Smooth muscle cell (in vitro differentiated cells): ENCODE measurements at regions not wholly inside any gene's neighbourhood (a gene's known extent, or its start where the extent isn't known, plus 50 kb on each side); places are given as distances from the start of the nearest gene placed in this dataset.
A peak's percentile ranks its signal among the peaks of the same experiment; 100 is the strongest.

Experiments used
- DNase-seq: peaks from one replicate; lab custom pipeline; 2025; ENCODE audit not compliant: unreplicated experiment; lab: John Stamatoyannopoulos, UW
- H2AFZ ChIP-seq: fragments of 200-600 bp; sonication (generic); 2 replicates; pipeline ENCODE4 v1.6.0; 2016; ENCODE audit warnings: antibody characterized with exemption, low read depth, mild to moderate bottlenecking
- H3F3A ChIP-seq: fragments of 200-600 bp; sonication (generic); 2 replicates; pipeline ENCODE4 v1.6.0; 2017; ENCODE audit warnings: antibody characterized with exemption, low read depth
- H3K27ac ChIP-seq: fragments of 200-600 bp; sonication (generic); 2 replicates; pipeline ENCODE4 v1.5.1; 2016; ENCODE audit warnings: low read depth, mild to moderate bottlenecking
- H3K27me3 ChIP-seq: fragments of 200-600 bp; sonication (generic); 2 replicates; pipeline ENCODE4 v1.6.1; 2016; ENCODE audit warnings: low read depth, mild to moderate bottlenecking
- H3K36me3 ChIP-seq: fragments of 200-600 bp; sonication (generic); 2 replicates; pipeline ENCODE4 v1.5.1; 2016; ENCODE audit warnings: low read depth
- H3K4me1 ChIP-seq: fragments of 200-600 bp; sonication (generic); 2 replicates; pipeline ENCODE4 v1.5.1; 2016; ENCODE audit warnings: low read depth
- H3K4me2 ChIP-seq: fragments of 200-600 bp; sonication (generic); 2 replicates; pipeline ENCODE4 v1.6.0; 2016; ENCODE audit warnings: mild to moderate bottlenecking
- H3K4me3 ChIP-seq: fragments of 200-600 bp; sonication (generic); 2 replicates; pipeline ENCODE4 v1.5.1; 2016; ENCODE audit warnings: mild to moderate bottlenecking
- H3K79me2 ChIP-seq: fragments of 200-600 bp; sonication (generic); 2 replicates; pipeline ENCODE4 v1.6.0; 2016; ENCODE audit warnings: low read depth, mild to moderate bottlenecking
- H3K9ac ChIP-seq: fragments of 200-600 bp; sonication (generic); 2 replicates; pipeline ENCODE4 v1.6.0; 2016; ENCODE audit warnings: low read depth
- H3K9me3 ChIP-seq: fragments of 200-600 bp; sonication (generic); replicated peaks from 2 replicates; pipeline ENCODE4 v1.5.1; 2016; ENCODE audit warnings: low read depth
- H4K20me1 ChIP-seq: fragments of 200-600 bp; sonication (generic); 2 replicates; pipeline ENCODE4 v1.6.0; 2016; ENCODE audit warnings: low read depth
- CTCF ChIP-seq: fragments of 200-600 bp; sonication (generic); IDR thresholded peaks from 2 replicates; pipeline ENCODE4 v1.5.1; 2017; ENCODE audit warnings: borderline replicate concordance, mild to moderate bottlenecking, antibody characterized with exemption; ENCODE audit not compliant: insufficient read depth, poor library complexity, severe bottlenecking
- WGBS: methylation state at CpG from one replicate; pipeline ENCODE4 v1.1.7; 2016; ENCODE audit warnings: low lambda C conversion rate; 5-methylcytosine and 5-hydroxymethylcytosine counted together

- no peaks in the 10 kb centered on the region for H3K4me1 ChIP-seq
- H3K4me2 ChIP-seq, result no peak overlapping the region
- no peak overlapping the region for H3K4me3 ChIP-seq
- 93% methylated on average over 8 of the region's 8 CpGs for WGBS
- no peaks in the 10 kb centered on the region for H4K20me1 ChIP-seq
- no peak for DNase-seq
- no peak for TF ChIP-seq CTCF
- no peaks in the 10 kb centered on the region for H3K36me3 ChIP-seq
- H3K79me2 ChIP-seq, result no peaks in the 10 kb centered on the region
- H3K27ac ChIP-seq, result no peak overlapping the region
- no peaks in the 10 kb centered on the region for H3F3A ChIP-seq
- H3K27me3 ChIP-seq, result no peaks in the 10 kb centered on the region
- H2AFZ ChIP-seq, result no peak overlapping the region
- no peaks in the 10 kb centered on the region for H3K9me3 ChIP-seq
- no peak overlapping the region for H3K9ac ChIP-seq
Measured at GRCh38 chr18:29873211-29873610, 1169.3 kb downstream of the DSC3 start.

GRCh38 chr18:29871246-29871645 lies 1171.3 kb downstream of the DSC3 start:
- Histone ChIP-seq H3K9ac (no peak overlapping the region), H3K27me3 (no peaks in the 10 kb centered on the region)

GRCh38 chr18:29862824-29863223 lies 1179.7 kb downstream of the DSC3 start:
- Histone ChIP-seq H3K9ac (no peak overlapping the region), H4K20me1 (no peaks in the 10 kb centered on the region), H3K4me1 (no peaks in the 10 kb centered on the region), H3K79me2 (no peaks in the 10 kb centered on the region), H3K36me3 (no peaks in the 10 kb centered on the region), H3K9me3 (no peaks in the 10 kb centered on the region), H2AFZ (peak overlapping the region; percentile 21), H3F3A (no peaks in the 10 kb centered on the region), H3K27me3 (no peaks in the 10 kb centered on the region), H3K4me3 (no peak overlapping the region), H3K27ac (no peak overlapping the region), H3K4me2 (no peak overlapping the region)
- TF ChIP-seq CTCF, result no peak
- no peak for DNase-seq
- 48% methylated on average over 1 of the region's 1 CpG for WGBS

More at GRCh38 chr18:29871246-29871645, 1171.3 kb downstream of the DSC3 start:
- no peak for TF ChIP-seq CTCF
- WGBS, result 77% methylated on average over 2 of the region's 2 CpGs
- Histone ChIP-seq H4K20me1 (no peaks in the 10 kb centered on the region), H3K27ac (no peak overlapping the region), H2AFZ (no peak overlapping the region), H3K79me2 (no peaks in the 10 kb centered on the region), H3F3A (no peaks in the 10 kb centered on the region), H3K4me1 (no peaks in the 10 kb centered on the region), H3K9me3 (no peaks in the 10 kb centered on the region), H3K4me2 (no peak overlapping the region), H3K4me3 (no peak overlapping the region), H3K36me3 (no peaks in the 10 kb centered on the region)
- no peak for DNase-seq

- H3K9ac ChIP-seq, result no peak overlapping the region
- no peak overlapping the region for H3K4me3 ChIP-seq
- H3K9me3 ChIP-seq, result no peaks in the 10 kb centered on the region
- no peaks in the 10 kb centered on the region for H3K36me3 ChIP-seq
- H3F3A ChIP-seq, result no peaks in the 10 kb centered on the region
- TF ChIP-seq CTCF, result no peak
- H3K4me2 ChIP-seq, result no peak overlapping the region
- no peak overlapping the region for H3K27ac ChIP-seq
- H3K79me2 ChIP-seq, result no peaks in the 10 kb centered on the region
- H3K27me3 ChIP-seq, result no peaks in the 10 kb centered on the region
- DNase-seq, result no peak
- no peak overlapping the region for H2AFZ ChIP-seq
- no peaks in the 10 kb centered on the region for H3K4me1 ChIP-seq
- 93% methylated on average over 1 of the region's 1 CpG for WGBS
- H4K20me1 ChIP-seq, result no peaks in the 10 kb centered on the region
Measured at GRCh38 chr18:29855637-29856036, 1186.9 kb downstream of the DSC3 start.
